Keratinocyte (primary cell): ENCODE measurements at regions not wholly inside any gene's neighbourhood (a gene's known extent, or its start where the extent isn't known, plus 50 kb on each side); places are given as distances from the start of the nearest gene placed in this dataset.

ENCODE experiments used
- DNase-seq: peaks from one replicate; pipeline ENCODE4 v3.0.0-alpha.2; 2011; ENCODE audit warnings: low read depth, missing footprints, low spot score
- FAIRE-seq: peaks from 2 replicates; lab custom pipeline; 2011; peaks lifted over from hg19 to GRCh38; lab: Jason Lieb, UNC
- H2AFZ ChIP-seq: 2 replicates; pipeline ENCODE4 v1.6.0; 2012; ENCODE audit warnings: low read length, control low read depth, inconsistent platforms; ENCODE audit not compliant: control insufficient read depth
- H3K27ac ChIP-seq: 2 replicates; pipeline ENCODE4 v1.5.1; 2011; ENCODE audit warnings: low read length; ENCODE audit not compliant: control insufficient read depth, insufficient read depth
- H3K27me3 ChIP-seq: 3 replicates; pipeline ENCODE4 v1.6.0; 2011; ENCODE audit warnings: low read length; ENCODE audit not compliant: control insufficient read depth, insufficient read depth; ENCODE audit errors: extremely low read depth
- H3K36me3 ChIP-seq, 2 experiments: 2 replicates in 1 of 2; 3 replicates in 1 of 2; pipeline ENCODE4 v1.5.1; 2011; ENCODE audit warnings: low read length in 2 of 2, mild to moderate bottlenecking in 1 of 2; ENCODE audit not compliant: control insufficient read depth in 2 of 2, insufficient read depth in 2 of 2; ENCODE audit errors: extremely low read depth in 1 of 2
- H3K4me1 ChIP-seq: 3 replicates; pipeline ENCODE4 v1.5.1; 2011; ENCODE audit warnings: low read length; ENCODE audit not compliant: control insufficient read depth, insufficient read depth; ENCODE audit errors: extremely low read depth
- H3K4me2 ChIP-seq: 3 replicates; pipeline ENCODE4 v1.6.0; 2011; ENCODE audit warnings: low read depth, low read length; ENCODE audit not compliant: control insufficient read depth, insufficient read depth; ENCODE audit errors: extremely low read depth
- H3K4me3 ChIP-seq, 3 experiments: fragments of 200-600 bp in 1 of 3; sonication (generic) in 1 of 3; 2 replicates in 2 of 3; 3 replicates in 1 of 3; pipeline ENCODE4 v1.5.1; 2011 to 2016; ENCODE audit warnings: low read length in 3 of 3, mild to moderate bottlenecking in 3 of 3, control low read depth in 2 of 3, inconsistent platforms in 1 of 3, low read depth in 1 of 3, mixed read lengths in 1 of 3, mixed run types in 1 of 3, moderate library complexity in 1 of 3; ENCODE audit not compliant: control insufficient read depth in 2 of 3, insufficient read depth in 2 of 3; ENCODE audit errors: extremely low read depth in 1 of 3
- H3K79me2 ChIP-seq: 2 replicates; pipeline ENCODE4 v1.6.0; 2012; ENCODE audit warnings: low read length; ENCODE audit not compliant: control insufficient read depth, insufficient read depth
- H3K9ac ChIP-seq: 3 replicates; pipeline ENCODE4 v1.6.0; 2011; ENCODE audit warnings: low read length; ENCODE audit not compliant: control insufficient read depth, insufficient read depth; ENCODE audit errors: extremely low read depth
- H3K9me1 ChIP-seq: 3 replicates; pipeline ENCODE4 v1.6.0; 2011; ENCODE audit warnings: low read length; ENCODE audit not compliant: control insufficient read depth, insufficient read depth; ENCODE audit errors: extremely low read depth
- H3K9me3 ChIP-seq: 2 replicates; pipeline ENCODE4 v1.5.1; 2012; ENCODE audit warnings: low read depth, low read length; ENCODE audit not compliant: control insufficient read depth
- H4K20me1 ChIP-seq: 3 replicates; pipeline ENCODE4 v1.6.0; 2011; ENCODE audit warnings: low read length; ENCODE audit not compliant: control insufficient read depth, insufficient read depth; ENCODE audit errors: extremely low read depth
- CTCF ChIP-seq, 3 experiments: IDR thresholded peaks in 1 of 3; conservative IDR thresholded peaks in 1 of 3; optimal IDR thresholded peaks in 1 of 3; 2 replicates in 2 of 3; 3 replicates in 1 of 3; pipeline versions ENCODE3 to v1.5.1; 2011; ENCODE audit warnings: low read length in 3 of 3, mild to moderate bottlenecking in 3 of 3, moderate library complexity in 2 of 3, control low read depth in 1 of 3, inconsistent platforms in 1 of 3; ENCODE audit not compliant: insufficient read depth in 2 of 3; ENCODE audit errors: extremely low read depth in 1 of 3
- EZH2 ChIP-seq: IDR thresholded peaks from one replicate; pipeline ENCODE4 v1.6.1; 2012; ENCODE audit warnings: inconsistent platforms, mild to moderate bottlenecking, low read length, moderate library complexity
- dilution Hi-C: fragments of 300-500 bp; cut with MboI; formaldehyde crosslinking; loops from one replicate; pipeline ENCODE4 v1.7.0; 2020; ENCODE audit warnings: low sequenced_read_pairs; ENCODE audit not compliant: extremely low pct_ligation_motif_present

GRCh38 chr6:11427091-11427722, 110.3 kb upstream of the TMEM170B start:
- Histone ChIP-seq H3K9me1 (no peaks in the 10 kb centered on the region), H3K27ac (no peak overlapping the region), H3K27me3 (no peaks in the 10 kb centered on the region), H3K79me2 (no peaks in the 10 kb centered on the region), H3K9me3 (no peaks in the 10 kb centered on the region), H3K4me3 (no peak overlapping the region), H3K4me1 (peaks cover 6% of the 10 kb centered on the region), H4K20me1 (no peaks in the 10 kb centered on the region), H3K4me2 (no peak overlapping the region), H3K36me3 (no peaks in the 10 kb centered on the region), H3K9ac (no peak overlapping the region), H2AFZ (no peak overlapping the region)
- dilution Hi-C loops: no loop called here
- FAIRE-seq (no peak), DNase-seq (no peak)
- TF ChIP-seq EZH2 (no peak), CTCF (optimal IDR thresholded peaks at IDR 0.05 in 1 of 3, IDR thresholded peaks at IDR 0.05 in 1 of 3, conservative IDR thresholded peaks at IDR 0.05 in 1 of 3; ENCODE audit: extremely low read depth in 1 of 3, insufficient read depth in 2 of 3, low read length in 3 of 3) (no peak)

GRCh38 chr6:11426571-11426970, 111.0 kb upstream of the TMEM170B start:
- dilution Hi-C loops: no loop called here
- Histone ChIP-seq H3K4me3 (no peak overlapping the region), H3K27ac (no peak overlapping the region), H3K4me2 (no peak overlapping the region), H3K9me3 (no peaks in the 10 kb centered on the region), H3K36me3 (no peaks in the 10 kb centered on the region), H3K4me1 (peaks cover 6% of the 10 kb centered on the region), H3K27me3 (no peaks in the 10 kb centered on the region), H2AFZ (no peak overlapping the region), H3K79me2 (no peaks in the 10 kb centered on the region), H4K20me1 (no peaks in the 10 kb centered on the region), H3K9ac (no peak overlapping the region), H3K9me1 (no peaks in the 10 kb centered on the region)
- DNase-seq (no peak), FAIRE-seq (no peak)
- TF ChIP-seq CTCF (optimal IDR thresholded peaks at IDR 0.05 in 1 of 3, IDR thresholded peaks at IDR 0.05 in 1 of 3, conservative IDR thresholded peaks at IDR 0.05 in 1 of 3; ENCODE audit: extremely low read depth in 1 of 3, insufficient read depth in 2 of 3, low read length in 3 of 3): no peak
- TF ChIP-seq EZH2: no peak
